ENCODE measurements at regions not wholly inside any gene's neighbourhood (a gene's known extent, or its start where the extent isn't known, plus 50 kb on each side); places are given as distances from the start of the nearest gene placed in this dataset.

DNA sequence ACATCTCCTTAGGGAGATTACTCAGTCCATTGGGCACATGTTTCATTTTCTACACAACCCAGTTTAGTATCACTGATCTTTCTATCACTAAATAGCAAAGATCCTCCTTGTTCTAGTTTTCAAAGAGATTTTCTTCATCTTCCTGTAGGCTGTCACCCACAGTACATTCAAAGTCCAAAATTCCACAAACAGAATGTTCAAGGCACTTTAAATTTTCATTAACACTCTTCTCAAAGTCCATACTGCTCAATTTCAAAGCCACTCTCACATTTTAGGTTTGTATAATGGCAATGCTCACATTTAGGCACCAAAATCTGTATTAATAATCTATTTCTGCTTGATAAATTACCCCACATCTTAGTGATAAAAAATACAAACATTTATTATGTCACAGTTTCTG, 152.8 kb downstream of the FSIP2 start:
- TF ChIP-seq, protein P1, sequence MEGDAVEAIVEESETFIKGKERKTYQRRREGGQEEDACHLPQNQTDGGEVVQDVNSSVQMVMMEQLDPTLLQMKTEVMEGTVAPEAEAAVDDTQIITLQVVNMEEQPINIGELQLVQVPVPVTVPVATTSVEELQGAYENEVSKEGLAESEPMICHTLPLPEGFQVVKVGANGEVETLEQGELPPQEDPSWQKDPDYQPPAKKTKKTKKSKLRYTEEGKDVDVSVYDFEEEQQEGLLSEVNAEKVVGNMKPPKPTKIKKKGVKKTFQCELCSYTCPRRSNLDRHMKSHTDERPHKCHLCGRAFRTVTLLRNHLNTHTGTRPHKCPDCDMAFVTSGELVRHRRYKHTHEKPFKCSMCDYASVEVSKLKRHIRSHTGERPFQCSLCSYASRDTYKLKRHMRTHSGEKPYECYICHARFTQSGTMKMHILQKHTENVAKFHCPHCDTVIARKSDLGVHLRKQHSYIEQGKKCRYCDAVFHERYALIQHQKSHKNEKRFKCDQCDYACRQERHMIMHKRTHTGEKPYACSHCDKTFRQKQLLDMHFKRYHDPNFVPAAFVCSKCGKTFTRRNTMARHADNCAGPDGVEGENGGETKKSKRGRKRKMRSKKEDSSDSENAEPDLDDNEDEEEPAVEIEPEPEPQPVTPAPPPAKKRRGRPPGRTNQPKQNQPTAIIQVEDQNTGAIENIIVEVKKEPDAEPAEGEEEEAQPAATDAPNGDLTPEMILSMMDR (IDR thresholded peaks at IDR 0.05; ENCODE audit: low read depth, low read length, missing control alignments): no peak
- in situ Hi-C loops (cut with HindIII; ENCODE audit: low sequenced_read_pairs): no loop called here
- no peak overlapping the region for H3K4me3 ChIP-seq (ENCODE audit: low read depth, low read length)
- no peak for DNase-seq (ENCODE audit: low read depth)

DNA sequence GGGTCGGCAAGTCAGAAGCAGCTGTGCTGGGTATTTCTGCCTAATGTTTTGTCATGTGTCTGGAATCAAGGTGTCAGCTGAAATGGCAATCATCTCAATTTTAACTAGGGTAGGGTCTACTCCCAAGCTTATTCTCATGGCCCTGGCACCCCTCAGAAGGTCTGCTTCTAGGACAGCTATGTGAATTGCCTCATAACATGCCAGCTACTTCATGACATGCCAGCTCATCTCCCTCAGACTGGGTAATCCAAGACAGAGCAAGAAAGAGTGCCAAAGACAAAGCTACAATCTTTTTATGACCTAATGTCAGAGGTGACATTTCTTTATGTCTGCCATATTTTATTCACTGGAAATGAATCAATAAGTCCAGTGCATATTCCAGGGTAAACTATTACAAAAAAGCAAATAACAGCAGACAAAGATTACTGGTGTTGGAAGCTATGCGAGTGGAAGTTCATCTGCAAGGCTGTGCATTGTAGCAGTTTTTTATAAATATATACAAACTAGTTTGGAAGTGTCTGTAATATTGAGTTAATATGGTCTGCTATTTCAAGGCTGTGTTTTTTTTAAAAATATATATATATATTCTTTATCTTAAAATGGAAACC, 153.3 kb downstream of the FSIP2 start:
- TF ChIP-seq, protein P1 (IDR thresholded peaks at IDR 0.05; ENCODE audit: low read depth, low read length, missing control alignments): no peak
- DNase-seq (ENCODE audit: low read depth): no peak
- H3K4me3 ChIP-seq (ENCODE audit: low read depth, low read length): no peak overlapping the region
- in situ Hi-C loops (cut with HindIII; ENCODE audit: low sequenced_read_pairs): no loop called here

DNA sequence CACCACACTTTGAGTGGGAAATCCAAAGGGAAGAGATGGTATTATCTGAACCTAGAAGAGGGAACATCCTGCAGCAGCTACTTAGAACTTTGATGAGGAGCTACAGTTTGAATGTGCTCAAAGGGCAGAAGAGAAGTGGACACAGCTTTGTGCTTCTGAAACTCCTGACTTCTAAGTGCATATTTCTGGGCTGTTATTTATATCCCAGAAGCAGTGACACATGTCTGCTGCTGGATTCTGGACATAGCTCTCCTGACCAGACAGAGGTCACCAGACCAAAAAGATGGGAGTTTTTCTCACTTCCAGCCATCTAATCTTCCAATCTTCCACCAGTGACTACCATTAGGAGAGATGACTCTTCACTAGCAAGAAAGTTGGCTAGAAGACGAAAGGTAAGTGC, 153.9 kb downstream of the FSIP2 start:
- no peak for DNase-seq (ENCODE audit: low read depth)
- in situ Hi-C loops (cut with HindIII; ENCODE audit: low sequenced_read_pairs): no loop called here
- TF ChIP-seq, protein P1 (IDR thresholded peaks at IDR 0.05; ENCODE audit: low read depth, low read length, missing control alignments): no peak
- no peak overlapping the region for H3K4me3 ChIP-seq (ENCODE audit: low read depth, low read length)

DNA sequence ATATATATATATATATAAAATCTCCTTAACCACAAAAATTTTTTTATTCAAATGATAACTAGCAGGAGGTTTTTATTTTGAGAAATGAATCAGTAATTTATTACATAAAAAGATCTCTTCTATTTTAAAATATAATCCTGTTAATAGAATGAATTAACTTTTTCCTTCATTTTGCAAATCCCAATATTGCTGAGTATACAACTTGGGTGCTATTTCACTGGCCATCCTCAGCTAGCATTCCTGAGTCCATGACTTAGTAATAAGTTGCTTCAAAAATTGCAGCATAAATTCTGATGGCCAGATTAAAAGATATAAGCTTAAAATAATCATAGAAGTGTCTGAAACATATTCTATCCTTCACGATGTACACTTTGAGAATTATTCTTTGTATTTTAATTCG, 155.6 kb downstream of the FSIP2 start:
- no peak overlapping the region for H3K4me3 ChIP-seq (ENCODE audit: low read depth, low read length)
- TF ChIP-seq, protein P1 (IDR thresholded peaks at IDR 0.05; ENCODE audit: low read depth, low read length, missing control alignments): no peak
- DNase-seq (ENCODE audit: low read depth): no peak
- in situ Hi-C loops (cut with HindIII; ENCODE audit: low sequenced_read_pairs): no loop called here

DNA sequence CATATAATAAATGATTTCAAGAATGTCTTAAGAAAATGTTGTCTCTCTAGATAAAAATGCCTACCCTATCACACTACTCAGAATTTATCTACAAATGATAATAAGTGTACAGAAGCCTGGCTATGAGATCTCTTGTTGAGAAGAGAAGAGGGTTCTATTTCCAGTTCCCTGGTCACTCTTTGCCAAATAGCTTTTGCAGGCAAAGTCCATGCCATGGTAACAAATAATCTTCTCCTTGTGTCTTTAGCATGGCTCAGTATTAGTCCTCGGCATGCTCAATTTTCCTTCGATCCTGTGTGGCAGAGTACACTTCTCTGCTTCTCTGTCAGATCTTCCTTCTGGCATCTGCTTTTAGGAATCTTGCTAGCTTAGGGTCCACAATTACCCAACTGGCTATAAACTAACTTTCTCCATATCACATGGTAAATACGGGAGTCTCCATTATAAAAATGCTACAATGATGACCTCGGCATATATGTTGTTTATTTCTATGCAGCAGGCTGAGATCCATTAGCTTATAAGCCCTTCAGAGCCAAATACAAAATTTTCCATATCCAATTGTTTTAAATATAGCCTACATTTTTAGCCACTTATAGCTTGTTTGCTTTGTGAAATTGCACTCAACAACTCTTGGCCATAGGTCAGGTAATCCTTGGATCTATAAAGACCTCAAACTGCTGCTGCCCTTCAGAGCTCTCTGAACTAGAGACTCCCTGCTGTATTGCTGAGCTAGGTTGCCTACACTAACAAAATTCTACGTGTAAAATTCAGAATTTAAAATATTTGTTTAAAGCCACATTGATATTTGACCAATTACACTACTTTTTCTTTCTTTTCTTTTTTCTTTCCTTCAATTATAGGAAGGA, 157.5 kb downstream of the FSIP2 start:
- no peak overlapping the region for H3K4me3 ChIP-seq (ENCODE audit: low read depth, low read length)
- DNase-seq (ENCODE audit: low read depth): no peak
- in situ Hi-C loops (cut with HindIII; ENCODE audit: low sequenced_read_pairs): no loop called here
- TF ChIP-seq, protein P1 (IDR thresholded peaks at IDR 0.05; ENCODE audit: low read depth, low read length, missing control alignments): no peak

DNA sequence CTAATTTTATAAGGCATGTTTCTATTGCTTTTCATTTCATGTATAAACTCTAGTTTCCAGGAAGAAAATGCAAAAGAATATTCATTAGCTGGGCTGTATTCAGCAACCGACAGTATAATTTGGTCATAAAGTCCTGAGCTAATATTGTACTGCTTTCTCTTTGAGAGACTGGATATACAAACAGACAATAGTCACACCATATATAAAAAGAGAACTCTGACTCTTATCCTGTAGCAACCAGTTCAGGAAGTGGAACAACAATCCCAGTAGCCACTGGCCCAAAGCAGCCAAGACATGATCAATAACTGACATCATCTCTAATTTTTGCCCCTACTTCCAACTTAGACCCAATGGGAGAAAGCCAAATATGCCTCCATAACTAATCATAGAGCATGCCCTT, 160.8 kb downstream of the FSIP2 start:
- in situ Hi-C loops (cut with HindIII; ENCODE audit: low sequenced_read_pairs): no loop called here

More for the DNA sequence above, 160.8 kb downstream of the FSIP2 start:
- no peak overlapping the region for H3K4me3 ChIP-seq (ENCODE audit: low read depth, low read length)
- no peak for DNase-seq (ENCODE audit: low read depth)
- TF ChIP-seq, protein P1 (IDR thresholded peaks at IDR 0.05; ENCODE audit: low read depth, low read length, missing control alignments): no peak
